Erythroblast (primary cell): ENCODE measurements at regions not wholly inside any gene's neighbourhood (a gene's known extent, or its start where the extent isn't known, plus 50 kb on each side); places are given as distances from the start of the nearest gene placed in this dataset.

ENCODE experiments used
- DNase-seq, 2 experiments: peaks; one replicate each; lab custom pipeline; 2025; lab: John Stamatoyannopoulos, UW
- GATA1 ChIP-seq: IDR thresholded peaks from 2 replicates; pipeline ENCODE4 v1.6.1; 2011; ENCODE audit warnings: low read depth, mild to moderate bottlenecking, control low read depth, low read length, moderate library complexity
- POLR2A ChIP-seq: IDR thresholded peaks from 2 replicates; pipeline ENCODE4 v1.6.1; 2011; ENCODE audit warnings: mild to moderate bottlenecking, low read length

DNA sequence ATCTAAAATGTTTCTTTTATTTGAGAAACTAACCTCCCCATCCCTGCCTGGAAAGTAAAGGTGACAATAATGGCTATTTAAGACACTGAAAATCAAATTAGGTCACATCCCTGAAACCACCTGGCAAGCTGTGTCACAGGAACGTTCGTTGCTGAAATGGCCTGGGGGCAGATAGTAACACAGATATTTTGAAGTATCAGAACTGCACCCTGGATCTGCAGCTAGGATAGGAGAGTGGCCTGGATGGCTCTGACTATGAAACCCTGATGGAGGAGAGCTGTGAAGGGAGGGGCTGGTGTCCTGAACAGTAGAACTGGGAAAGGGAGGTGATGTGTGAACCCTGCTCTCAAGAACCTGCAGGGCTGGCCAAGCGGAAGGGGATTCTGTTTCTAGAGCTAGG, 648.3 kb upstream of the CFAP20DC start:
- TF ChIP-seq GATA1 (no peak), POLR2A (no peak)
- DNase-seq, result no peak

DNA sequence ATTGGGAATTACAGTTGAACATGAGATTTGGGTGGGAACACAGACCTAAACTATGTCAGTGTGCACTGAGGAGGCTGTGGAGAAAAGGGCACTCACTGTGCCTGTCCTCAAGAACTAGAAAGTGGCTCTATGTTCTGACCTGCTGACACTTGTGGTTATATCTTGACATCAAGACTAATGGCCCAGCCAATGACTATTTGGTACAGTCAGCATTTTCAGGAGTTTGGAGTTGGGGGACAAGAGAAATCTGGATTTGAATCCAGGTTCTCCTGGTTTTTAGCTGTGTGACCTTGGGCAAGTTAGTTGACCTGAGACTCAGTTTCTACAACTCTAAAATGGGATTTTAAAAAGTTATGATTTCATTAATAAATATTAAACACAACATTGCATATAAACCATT, 647.0 kb upstream of the CFAP20DC start:
- no peak for TF ChIP-seq GATA1
- TF ChIP-seq POLR2A, result no peak
- DNase-seq, result no peak

DNA sequence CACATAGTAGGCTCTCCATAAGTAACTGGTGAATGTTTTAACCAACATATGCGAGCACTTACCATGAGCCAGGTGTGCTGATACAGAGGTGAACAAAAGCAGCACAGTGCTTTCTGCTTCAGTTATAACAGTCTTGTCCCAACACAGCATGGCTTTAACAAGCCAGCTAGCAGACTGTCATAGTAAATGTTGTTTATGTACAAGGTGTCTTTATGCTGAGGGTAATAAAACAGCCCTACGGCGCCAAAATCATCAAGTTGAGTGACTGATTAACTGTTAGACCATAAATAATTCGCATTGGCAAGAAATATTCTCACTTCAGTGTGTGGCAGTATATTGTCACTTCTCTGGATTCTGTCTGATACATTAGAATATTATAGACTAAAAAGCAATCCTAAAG, 646.0 kb upstream of the CFAP20DC start:
- no peak for DNase-seq
- no peak for TF ChIP-seq GATA1
- no peak for TF ChIP-seq POLR2A

DNA sequence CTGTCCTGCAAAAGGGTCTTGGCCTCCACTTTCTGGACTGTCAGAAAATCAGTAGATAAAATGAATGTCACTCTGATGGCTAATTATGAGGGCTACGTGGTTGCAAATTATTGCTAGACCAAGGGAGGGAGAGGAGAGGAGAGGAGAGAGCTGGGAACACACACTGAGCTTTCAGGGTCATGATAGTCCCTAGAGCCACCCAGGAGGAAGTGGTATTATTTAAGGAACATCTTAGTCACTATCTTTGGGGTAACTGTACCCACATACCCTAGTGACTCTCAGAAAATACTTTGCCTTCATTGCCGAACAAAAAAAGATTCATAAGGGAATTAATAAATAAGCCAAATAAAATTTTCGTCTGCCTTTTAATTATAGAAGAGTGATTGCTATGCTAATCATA, 642.3 kb upstream of the CFAP20DC start:
- no peak for TF ChIP-seq POLR2A
- no peak for TF ChIP-seq GATA1
- no peak for DNase-seq

DNA sequence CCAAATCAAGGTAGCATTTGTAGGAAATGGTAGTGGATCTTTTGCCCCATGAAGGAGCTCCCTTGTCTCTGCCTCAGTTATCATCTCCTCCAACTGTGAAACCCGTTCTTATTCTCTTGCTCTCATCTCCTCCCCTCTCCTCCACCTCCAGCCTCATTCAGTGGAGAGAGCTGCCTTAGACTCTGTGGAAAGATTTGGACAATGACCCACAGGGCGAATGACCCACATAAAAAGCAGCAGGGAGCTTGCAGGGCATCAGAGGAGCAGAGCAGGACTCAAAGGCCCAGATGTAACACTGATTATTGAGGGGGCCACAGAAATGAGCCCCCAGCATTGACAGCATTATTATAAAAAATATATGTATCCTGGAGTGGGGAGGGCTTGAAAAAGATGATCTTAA, 641.1 kb upstream of the CFAP20DC start:
- DNase-seq, result no peak
- no peak for TF ChIP-seq POLR2A
- no peak for TF ChIP-seq GATA1

DNA sequence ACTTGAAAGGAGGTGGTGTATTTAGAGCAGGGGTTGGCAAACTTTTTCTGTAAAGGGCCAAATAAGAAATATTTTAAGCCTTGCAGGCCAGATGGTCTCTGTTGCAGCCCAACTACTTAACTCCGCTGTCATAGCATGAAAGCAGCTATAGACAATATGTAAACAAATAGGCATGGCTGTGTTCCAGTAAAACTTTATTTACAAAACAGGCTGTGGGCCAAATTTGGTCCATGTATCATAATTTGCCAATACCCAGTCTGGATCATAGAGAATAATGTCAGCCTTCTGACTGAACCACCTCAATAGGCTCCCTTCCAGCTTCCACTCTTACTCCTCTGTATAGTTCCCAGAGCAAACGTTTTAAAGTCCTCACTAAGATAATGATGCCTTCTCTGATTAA, 638.8 kb upstream of the CFAP20DC start:
- TF ChIP-seq POLR2A (no peak), GATA1 (no peak)
- no peak for DNase-seq

DNA sequence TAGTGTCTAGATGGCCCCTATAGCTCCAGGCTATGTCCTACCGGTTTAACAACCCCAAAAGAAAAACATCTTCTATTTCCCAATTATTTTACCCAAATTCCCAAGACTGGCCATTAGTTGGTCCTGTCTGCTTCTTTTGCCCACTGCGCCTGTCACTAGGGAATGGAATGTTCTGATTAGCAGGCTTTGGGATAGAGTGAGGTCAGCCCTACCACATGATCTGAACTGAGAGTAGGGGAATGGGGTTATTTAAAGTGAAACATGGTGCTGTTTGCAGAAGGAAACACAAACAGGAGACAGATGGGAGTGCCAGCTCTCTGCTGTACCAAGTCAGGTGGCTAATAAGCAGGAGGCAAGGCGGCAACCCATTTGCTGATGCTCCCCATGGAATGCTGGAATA, 635.6 kb upstream of the CFAP20DC start:
- DNase-seq, result no peak

DNA sequence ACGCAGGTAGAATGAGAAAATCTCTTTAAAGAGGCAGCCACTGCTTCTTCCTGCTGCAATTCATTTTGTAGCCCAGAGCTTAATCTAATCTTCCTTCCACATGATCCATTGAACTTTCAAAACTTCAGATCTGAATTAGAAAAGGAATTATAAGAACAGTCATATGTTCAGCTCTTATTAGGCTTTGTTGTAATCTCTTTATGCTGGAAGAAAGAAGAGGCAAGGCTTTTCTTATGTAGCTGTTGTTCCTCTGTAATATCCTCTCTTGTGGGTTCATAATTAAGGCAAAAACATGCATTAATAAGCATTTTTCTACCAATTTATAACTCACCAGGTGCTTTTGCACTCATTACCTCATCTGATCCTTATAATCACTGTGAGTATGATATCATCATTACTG, 634.9 kb upstream of the CFAP20DC start:
- DNase-seq, result no peak
- no peak for TF ChIP-seq POLR2A
- TF ChIP-seq GATA1, result no peak

More for the DNA sequence above, 635.6 kb upstream of the CFAP20DC start:
- TF ChIP-seq GATA1, result no peak

DNA sequence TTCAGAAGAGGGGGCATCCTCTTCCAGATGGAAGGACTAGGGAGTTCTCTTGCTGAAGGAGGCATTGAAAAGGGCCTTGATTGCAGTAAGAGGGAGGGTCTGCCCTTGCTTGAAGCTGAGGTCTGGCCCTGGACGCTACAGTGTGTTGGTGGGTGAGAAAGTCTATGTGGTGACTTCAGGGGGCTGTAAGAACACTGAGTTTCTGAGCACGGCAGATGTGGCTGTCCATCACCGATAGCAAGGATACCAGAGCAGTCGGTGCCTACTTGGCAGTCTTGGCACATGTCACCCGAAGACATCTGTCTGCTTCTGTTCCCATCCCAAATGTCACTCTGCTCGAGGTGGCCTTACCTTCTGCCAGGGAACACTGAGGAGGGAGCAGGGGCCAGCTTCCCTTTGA, 631.1 kb upstream of the CFAP20DC start:
- no peak for DNase-seq
- TF ChIP-seq POLR2A (no peak), GATA1 (no peak)

DNA sequence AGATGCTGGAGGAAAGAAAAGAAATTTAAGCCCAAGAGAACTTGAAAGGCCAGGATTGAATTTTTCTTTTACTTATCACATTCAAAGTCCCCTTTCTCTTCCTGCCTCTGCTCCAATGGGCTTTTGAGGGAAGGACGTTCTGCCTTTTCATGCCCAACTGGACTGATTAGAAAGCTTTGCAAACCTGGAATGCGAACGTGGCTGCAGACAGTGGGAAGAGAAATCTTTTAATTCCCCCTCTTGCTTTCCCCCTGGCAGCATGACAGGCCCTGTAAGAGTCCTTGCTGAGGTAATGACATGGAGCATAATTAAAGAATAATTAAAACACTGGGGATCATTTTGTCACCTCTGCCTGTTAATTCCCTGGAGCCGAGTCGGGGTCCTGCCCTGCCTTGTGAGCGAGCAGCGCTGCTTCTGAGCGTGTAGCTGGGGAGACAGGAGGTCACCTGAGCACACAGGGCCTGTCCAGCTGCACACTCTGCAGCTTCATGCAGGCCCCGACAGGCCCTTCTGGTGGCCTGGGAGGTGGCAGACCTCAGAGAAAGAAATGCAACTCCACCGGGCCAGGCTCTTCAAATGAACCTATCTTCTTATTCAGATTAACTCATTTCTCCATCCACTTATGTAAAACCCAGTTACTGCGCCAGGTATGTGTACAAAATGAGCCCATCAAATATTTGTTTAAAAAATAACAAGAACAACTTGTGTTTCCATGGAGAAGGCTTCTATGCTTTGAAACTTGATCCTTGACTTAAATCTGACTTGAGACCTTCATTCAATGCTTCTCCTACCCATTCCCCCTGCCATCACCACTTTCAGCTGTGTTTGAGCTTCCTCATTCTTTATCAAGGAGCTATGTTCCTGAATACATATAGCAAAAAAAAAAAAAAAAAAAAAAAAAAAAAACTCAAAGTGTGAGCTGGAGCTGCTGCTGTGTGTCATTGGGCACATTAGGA, 628.2 kb upstream of the CFAP20DC start:
- TF ChIP-seq GATA1 (no peak), POLR2A (no peak)
- DNase-seq, result no peak

DNA sequence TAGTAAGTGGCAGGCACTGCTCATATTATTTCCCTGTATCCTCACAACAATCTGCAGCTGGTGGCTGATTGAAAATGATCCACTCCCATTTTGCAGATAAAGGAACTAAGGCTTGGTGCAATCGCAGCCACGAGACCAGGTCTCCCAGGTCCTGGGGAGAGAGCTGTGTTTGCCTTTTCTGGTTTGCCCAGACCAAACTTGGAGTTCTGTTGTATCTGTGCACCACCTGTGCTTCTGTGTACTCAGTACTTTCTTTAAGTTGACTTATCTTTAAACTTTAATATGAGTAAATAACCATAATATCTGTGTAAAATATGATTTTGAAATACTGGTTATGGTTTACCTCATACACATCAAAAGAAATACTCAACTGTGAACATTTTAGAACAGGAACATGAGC, 625.7 kb upstream of the CFAP20DC start:
- TF ChIP-seq GATA1 (no peak), POLR2A (no peak)
- DNase-seq, result no peak

DNA sequence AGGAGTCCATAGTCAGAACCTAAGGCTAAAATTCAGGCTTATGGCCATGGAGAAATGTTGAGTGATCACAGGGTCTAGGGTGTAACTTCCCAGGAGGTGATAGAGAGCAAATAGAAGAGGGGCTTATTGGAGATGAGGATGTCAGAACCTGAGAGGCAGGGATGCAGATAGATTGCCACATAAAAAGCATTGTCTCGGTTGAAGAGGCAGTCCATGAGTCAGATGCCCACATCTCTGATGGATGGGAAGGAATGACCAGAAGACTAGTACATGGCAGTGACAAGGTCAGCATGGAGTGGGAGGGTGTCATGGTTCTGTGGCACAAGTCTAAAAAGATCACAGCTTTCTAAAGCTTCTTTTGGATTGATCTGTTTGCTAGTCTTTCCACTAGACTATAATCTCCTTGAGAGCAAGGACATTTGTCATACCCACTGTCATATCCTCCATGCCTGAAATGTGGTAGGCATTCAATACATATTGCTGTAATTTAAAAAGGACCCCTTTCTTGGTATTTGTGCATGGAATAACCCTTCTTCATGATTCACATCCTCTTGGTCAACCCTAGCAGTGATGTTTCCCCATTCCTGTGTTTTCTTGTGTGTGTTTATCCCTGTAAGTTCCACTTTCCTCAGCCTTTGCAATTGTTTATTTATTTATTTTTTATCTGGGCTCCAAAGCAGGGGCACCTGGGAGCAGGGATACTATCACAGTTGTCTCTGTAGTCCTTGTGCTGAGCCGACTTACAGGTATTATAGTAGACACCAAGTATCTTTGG, 613.4 kb upstream of the CFAP20DC start:
- TF ChIP-seq POLR2A (no peak), GATA1 (no peak)
- DNase-seq, result no peak

DNA sequence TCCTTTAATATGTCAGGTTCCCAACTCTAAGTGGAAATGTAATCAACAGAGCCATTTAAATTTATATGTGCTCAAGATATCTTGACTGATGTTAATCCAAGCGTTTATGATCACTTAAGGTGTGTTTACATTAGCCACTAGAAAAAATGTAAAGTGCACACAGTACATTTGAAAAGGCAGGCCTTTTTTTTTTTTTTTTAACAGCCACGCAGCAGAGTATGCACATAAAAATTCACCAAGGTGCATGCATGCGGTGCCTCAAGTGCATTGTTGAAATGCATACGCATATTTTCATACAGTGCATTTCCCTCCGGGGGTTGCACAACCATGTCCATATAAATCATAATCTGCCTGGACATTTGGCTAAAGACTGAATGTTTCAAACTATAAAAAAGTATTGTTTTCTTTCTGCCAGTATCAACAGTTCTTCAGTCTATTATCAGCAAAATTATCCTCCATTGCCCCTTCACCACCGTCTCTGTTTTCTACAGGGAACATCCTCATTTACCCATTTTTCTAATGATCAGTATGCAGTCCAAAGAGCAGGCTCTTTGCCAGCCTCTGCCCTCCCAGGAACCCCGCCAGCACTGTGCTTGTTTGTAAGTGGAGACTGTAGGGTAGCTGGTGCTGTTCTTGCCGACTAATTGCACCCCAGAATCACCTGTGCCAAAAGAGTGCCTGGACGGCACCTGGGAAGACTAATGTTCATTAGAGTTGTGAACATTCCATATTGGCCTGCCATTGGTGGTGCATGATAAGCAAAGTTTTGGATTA, 611.2 kb upstream of the CFAP20DC start:
- no peak for TF ChIP-seq GATA1
- TF ChIP-seq POLR2A, result no peak
- no peak for DNase-seq

DNA sequence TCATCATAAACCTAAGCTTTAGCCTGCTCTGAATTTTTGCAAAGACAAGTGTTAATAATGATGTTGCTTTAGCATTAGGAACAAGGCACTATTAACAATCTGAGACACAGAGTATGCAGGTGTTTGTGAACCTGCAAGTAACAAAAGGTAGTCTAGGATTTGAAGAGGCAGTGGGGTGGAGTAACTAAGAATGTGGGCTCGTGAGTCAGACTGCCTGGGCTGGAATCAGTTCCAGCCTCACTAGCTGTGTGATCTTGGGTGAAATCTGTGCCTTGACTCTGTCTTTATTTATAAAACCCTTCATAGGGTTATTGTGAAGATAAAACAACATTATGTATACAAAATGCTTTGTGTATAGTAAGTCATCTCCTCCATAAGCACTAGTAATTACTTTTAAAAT, 610.6 kb upstream of the CFAP20DC start:
- TF ChIP-seq GATA1, result no peak
- TF ChIP-seq POLR2A, result no peak
- DNase-seq, result no peak
